Right cardiac atrium (tissue), 5 donors: ENCODE measurements at regions not wholly inside any gene's neighbourhood (a gene's known extent, or its start where the extent isn't known, plus 50 kb on each side); places are given as distances from the start of the nearest gene placed in this dataset.

Source experiments
- ATAC-seq, 2 donors: fragments of 200-7000 bp; cut with Tn5 transposase; one replicate each; pipeline versions ENCODE4 v1.8.0 to v1.9.1; 2020; ENCODE audit warnings: moderate library complexity in 2 of 2, mild to moderate bottlenecking in 1 of 2
- DNase-seq, 3 donors: peaks; one replicate each; pipeline ENCODE4 v3.0.0-alpha.2; 2020
- H3K27ac ChIP-seq: one replicate; pipeline ENCODE4 v1.5.1; 2013; ENCODE audit warnings: mild to moderate bottlenecking, low read length, control low read depth, moderate library complexity
- H3K27me3 ChIP-seq: one replicate; pipeline ENCODE4 v1.6.1; 2013; ENCODE audit not compliant: control insufficient read depth, insufficient read depth
- H3K4me1 ChIP-seq: one replicate; pipeline ENCODE4 v1.6.1; 2013; ENCODE audit warnings: low read length; ENCODE audit not compliant: control insufficient read depth, insufficient read depth
- H3K4me3 ChIP-seq: one replicate; pipeline ENCODE4 v1.5.1; 2013; ENCODE audit warnings: low read length, control low read depth
- H3K9me3 ChIP-seq: one replicate; pipeline ENCODE4 v1.6.1; 2013; ENCODE audit warnings: low read length; ENCODE audit not compliant: control insufficient read depth
- WGBS: extraction: QIAGEN DNeasy Blood & Tissue Kit; methylation state at CpG from one replicate; pipeline ENCODE4 v1.1.7; 2013; 5-methylcytosine and 5-hydroxymethylcytosine counted together
- intact Hi-C, 4 donors: fragments of 100-400 bp; cut with DNase I; formaldehyde crosslinking; loops; one replicate each; pipeline versions ENCODE4 v1.11.0 to v1.14.0; 2022 to 2023
- donor health status: healthy with polysubstance abuse.
- donor health status: DM: no; HTN: yes; CAD: no.
- donor health status: DM: no; HTN: no; CAD: no.
- donor health status: DM: no; HTN: yes; CAD: no; lungs with severe emphysema.
- donor health status: DM: yes; HTN: yes; CAD: no.

- H3K27ac ChIP-seq, result no peak overlapping the region
- no peaks in the 10 kb centered on the region for H3K9me3 ChIP-seq
- ATAC-seq, result no peak
- no peaks in the 10 kb centered on the region for H3K27me3 ChIP-seq
- 66% methylated on average over 6 of the region's 6 CpGs for WGBS
- no peak overlapping the region for H3K4me3 ChIP-seq
- intact Hi-C loops, result no loop called here
- H3K4me1 ChIP-seq, result no peaks in the 10 kb centered on the region
- no peak for DNase-seq
Observed at GRCh38 chr12:98351089-98351488, 164.3 kb upstream of the TMPO start.

DNA sequence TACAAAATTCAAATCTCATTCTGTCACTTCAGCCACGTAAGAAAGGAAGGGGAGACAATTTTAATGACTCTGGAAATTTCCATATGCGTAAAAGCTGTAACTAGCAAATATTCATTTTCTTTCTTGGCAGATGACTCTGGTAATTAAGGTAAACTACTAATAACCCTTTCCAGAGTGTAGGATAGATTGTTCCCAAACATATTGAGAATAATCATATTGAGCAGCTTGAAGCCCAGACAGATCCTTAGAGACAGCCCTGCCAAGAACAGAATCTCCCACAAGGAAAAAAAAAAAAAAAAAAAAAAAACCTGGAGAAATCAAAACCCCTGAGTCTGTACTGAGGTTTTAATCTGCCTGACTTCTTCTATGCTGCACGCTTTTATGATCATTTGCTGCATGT is 163.6 kb upstream of the TMPO start:
- no peaks in the 10 kb centered on the region for H3K27me3 ChIP-seq
- no peaks in the 10 kb centered on the region for H3K9me3 ChIP-seq
- no peak for ATAC-seq
- WGBS, result 88% methylated on average over 3 of the region's 3 CpGs
- intact Hi-C loops, result no loop called here
- H3K4me3 ChIP-seq, result no peak overlapping the region
- no peak overlapping the region for H3K27ac ChIP-seq
- no peak for DNase-seq
- H3K4me1 ChIP-seq, result no peaks in the 10 kb centered on the region

DNA sequence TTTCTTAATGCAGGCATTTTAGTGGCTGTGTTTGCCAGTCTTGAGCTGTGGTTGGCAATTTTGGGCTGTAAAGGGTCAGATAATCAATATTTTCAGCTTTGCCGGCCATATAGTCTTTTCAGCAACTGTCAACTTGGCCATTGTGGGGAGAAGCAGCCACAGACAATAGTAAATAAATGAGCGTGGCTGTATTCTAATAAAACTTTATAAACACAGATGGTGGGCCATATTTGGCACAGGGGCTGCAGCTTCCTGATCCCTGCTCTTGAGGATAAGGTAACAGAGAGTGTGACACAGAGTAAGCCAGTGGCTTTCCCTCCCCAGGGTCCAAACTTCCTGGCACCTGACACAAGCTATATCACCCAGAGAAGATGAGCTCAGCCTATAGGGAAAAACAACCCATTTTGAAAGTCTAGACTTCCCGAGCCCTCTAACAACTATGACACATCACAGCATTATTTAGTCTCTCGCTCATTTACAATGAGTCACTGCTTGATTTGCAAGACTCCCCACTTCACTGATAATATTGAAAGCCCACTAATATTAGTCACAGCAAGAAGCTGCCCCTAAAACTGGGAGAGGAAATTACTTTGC is 163.1 kb upstream of the TMPO start:
- Histone ChIP-seq H3K9me3 (no peaks in the 10 kb centered on the region), H3K4me1 (no peaks in the 10 kb centered on the region), H3K27me3 (no peaks in the 10 kb centered on the region), H3K4me3 (no peak overlapping the region), H3K27ac (no peak overlapping the region)
- intact Hi-C loops, result no loop called here
- ATAC-seq, result no peak
- 68% methylated on average over 4 of the region's 4 CpGs for WGBS
- DNase-seq, result no peak

DNA sequence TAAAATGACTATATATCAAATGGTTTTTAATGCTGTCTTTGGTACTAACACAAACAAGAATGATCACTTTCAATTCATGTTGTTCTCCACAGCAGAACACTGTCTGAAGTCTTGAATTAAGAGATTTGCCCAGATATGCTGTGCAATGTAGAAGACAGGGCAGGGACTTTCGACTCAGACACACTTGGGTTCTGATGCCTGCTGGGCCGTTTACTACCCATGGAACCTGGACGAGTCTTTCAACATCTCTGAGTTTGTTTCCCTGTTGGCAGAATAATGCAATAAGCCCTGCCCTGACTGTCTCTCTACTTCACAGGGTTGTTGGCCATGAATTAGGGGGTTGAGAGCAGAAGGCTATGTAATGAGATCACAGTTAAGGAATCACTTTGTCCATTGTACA is 162.6 kb upstream of the TMPO start:
- no peak for ATAC-seq
- intact Hi-C loops, result no loop called here
- 73% methylated on average over 3 of the region's 3 CpGs for WGBS

GRCh38 chr12:98354520-98355035 is 160.8 kb upstream of the TMPO start:
- no peak for ATAC-seq
- no peaks in the 10 kb centered on the region for H3K27me3 ChIP-seq
- intact Hi-C loops, result no loop called here
- no peak overlapping the region for H3K27ac ChIP-seq
- no peaks in the 10 kb centered on the region for H3K4me1 ChIP-seq
- H3K4me3 ChIP-seq, result no peak overlapping the region
- DNase-seq, result no peak
- WGBS, result 76% methylated on average over 2 of the region's 2 CpGs
- no peaks in the 10 kb centered on the region for H3K9me3 ChIP-seq

More for the DNA sequence above, 162.6 kb upstream of the TMPO start:
- Histone ChIP-seq H3K27me3 (no peaks in the 10 kb centered on the region), H3K4me1 (no peaks in the 10 kb centered on the region), H3K4me3 (no peak overlapping the region), H3K9me3 (no peaks in the 10 kb centered on the region), H3K27ac (no peak overlapping the region)
- DNase-seq, result no peak

GRCh38 chr12:98355322-98355721 is 160.1 kb upstream of the TMPO start:
- ATAC-seq, result no peak
- WGBS, result 70% methylated on average over 1 of the region's 1 CpG
- no peak for DNase-seq
- Histone ChIP-seq H3K9me3 (no peaks in the 10 kb centered on the region), H3K4me3 (no peak overlapping the region), H3K4me1 (no peaks in the 10 kb centered on the region), H3K27me3 (no peaks in the 10 kb centered on the region), H3K27ac (no peak overlapping the region)
- intact Hi-C loops, result no loop called here

DNA sequence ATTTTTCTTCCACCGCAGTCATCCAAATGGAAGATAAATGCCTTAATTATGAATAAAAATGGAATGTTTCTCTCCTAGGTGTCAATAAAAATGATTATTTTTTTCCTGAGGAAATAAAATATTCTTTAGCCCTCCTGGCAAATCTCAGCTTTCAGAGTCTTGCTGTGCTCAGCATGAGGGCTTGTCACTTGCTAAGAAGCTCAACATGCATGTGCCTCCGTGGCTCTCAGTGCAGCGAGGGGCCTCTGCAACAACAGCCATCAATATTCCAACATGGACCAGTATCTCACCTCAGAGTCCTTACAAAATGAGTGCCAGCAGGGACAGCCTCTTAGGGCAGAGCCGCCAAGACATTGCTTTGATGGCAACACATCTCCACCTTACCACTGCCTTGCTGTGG is 159.5 kb upstream of the TMPO start:
- no peak for ATAC-seq
- Histone ChIP-seq H3K27ac (no peak overlapping the region), H3K9me3 (no peaks in the 10 kb centered on the region), H3K27me3 (no peaks in the 10 kb centered on the region), H3K4me3 (no peak overlapping the region), H3K4me1 (no peaks in the 10 kb centered on the region)
- intact Hi-C loops, result no loop called here
- no peak for DNase-seq
- WGBS, result 68% methylated on average over 4 of the region's 4 CpGs

- no peak for ATAC-seq
- DNase-seq, result no peak
- intact Hi-C loops, result no loop called here
- Histone ChIP-seq H3K27ac (no peak overlapping the region), H3K27me3 (no peaks in the 10 kb centered on the region), H3K4me1 (no peaks in the 10 kb centered on the region), H3K9me3 (no peaks in the 10 kb centered on the region), H3K4me3 (no peak overlapping the region)
- WGBS, result 60% methylated on average over 2 of the region's 2 CpGs
Observed at GRCh38 chr12:98358144-98358543, 157.2 kb upstream of the TMPO start.

DNA sequence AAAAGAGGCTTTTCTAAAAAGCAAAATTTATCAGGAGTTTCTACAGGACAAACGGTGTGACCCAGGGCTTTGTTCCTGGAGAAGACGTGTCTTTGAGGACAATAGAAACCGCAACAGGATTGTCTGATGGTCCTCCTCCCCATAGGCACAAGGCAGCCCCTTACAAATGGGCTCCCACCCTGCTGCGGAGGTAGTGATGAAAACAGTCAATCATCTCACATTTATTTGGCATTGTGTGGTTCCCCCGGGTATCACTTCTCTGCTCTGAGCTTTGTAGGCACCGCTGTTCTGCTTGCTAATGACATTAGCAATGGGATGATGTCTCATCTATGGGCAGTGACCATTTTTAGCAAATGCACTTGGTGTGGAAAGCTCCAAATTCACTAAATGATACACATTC is 155.5 kb upstream of the TMPO start:
- no peak overlapping the region for H3K27ac ChIP-seq
- ATAC-seq (no peak), DNase-seq (no peak)
- H3K4me1 ChIP-seq, result no peaks in the 10 kb centered on the region
- 77% methylated on average over 6 of the region's 6 CpGs for WGBS
- intact Hi-C loops, result no loop called here
- H3K9me3 ChIP-seq, result no peaks in the 10 kb centered on the region
- no peaks in the 10 kb centered on the region for H3K27me3 ChIP-seq
- no peak overlapping the region for H3K4me3 ChIP-seq

- ATAC-seq (no peak), DNase-seq (no peak)
- Histone ChIP-seq H3K27me3 (no peaks in the 10 kb centered on the region), H3K27ac (no peak overlapping the region), H3K9me3 (no peaks in the 10 kb centered on the region), H3K4me3 (no peak overlapping the region), H3K4me1 (no peaks in the 10 kb centered on the region)
- WGBS, result 76% methylated on average over 3 of the region's 3 CpGs
- intact Hi-C loops, result no loop called here
Observed at GRCh38 chr12:98360401-98360800, 155.0 kb upstream of the TMPO start.

- 68% methylated on average over 4 of the region's 4 CpGs for WGBS
- Histone ChIP-seq H3K4me3 (no peak overlapping the region), H3K27ac (no peak overlapping the region), H3K4me1 (no peaks in the 10 kb centered on the region), H3K9me3 (no peaks in the 10 kb centered on the region), H3K27me3 (no peaks in the 10 kb centered on the region)
- no peak for DNase-seq
- no peak for ATAC-seq
- intact Hi-C loops, result no loop called here
Observed at GRCh38 chr12:98369581-98369980, 145.8 kb upstream of the TMPO start.

DNA sequence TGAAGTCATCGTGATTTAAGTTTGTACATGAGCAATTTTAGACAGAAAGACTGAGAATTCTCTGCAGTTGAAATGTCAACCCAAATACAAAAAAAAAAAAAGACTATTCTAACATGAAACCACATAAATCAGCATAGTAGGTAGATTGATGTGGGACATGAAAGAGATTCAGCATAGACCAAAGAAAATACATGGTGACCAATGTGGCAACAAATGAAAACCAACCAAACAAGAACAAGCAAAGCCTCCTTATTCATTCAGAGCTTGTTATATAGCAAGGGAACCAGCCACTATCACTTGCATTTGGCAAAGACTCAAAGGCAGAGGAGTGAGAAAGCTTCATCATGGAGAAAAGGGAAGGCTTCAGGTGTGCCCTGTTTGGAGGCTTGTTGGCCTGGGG is 144.4 kb upstream of the TMPO start:
- ATAC-seq (no peak), DNase-seq (no peak)
- 65% methylated on average over 1 of the region's 1 CpG for WGBS
- Histone ChIP-seq H3K27ac (no peak overlapping the region), H3K27me3 (peaks cover 3% of the 10 kb centered on the region), H3K4me3 (no peak overlapping the region), H3K9me3 (no peaks in the 10 kb centered on the region), H3K4me1 (no peaks in the 10 kb centered on the region)
- intact Hi-C loops, result no loop called here
